Erythroblast (primary cell): ENCODE measurements at regions not wholly inside any gene's neighbourhood (a gene's known extent, or its start where the extent isn't known, plus 50 kb on each side); places are given as distances from the start of the nearest gene placed in this dataset.
"Not testable (repeated sequence)": the region's sequence is repeated elsewhere in the genome, so short reads cannot be mapped to it uniquely, and the experiment has no call there.

Experiments
- GATA1 ChIP-seq: IDR thresholded peaks from 2 replicates; pipeline ENCODE4 v1.6.1; 2011; ENCODE audit warnings: low read depth, mild to moderate bottlenecking, control low read depth, low read length, moderate library complexity
- POLR2A ChIP-seq: IDR thresholded peaks from 2 replicates; pipeline ENCODE4 v1.6.1; 2011; ENCODE audit warnings: mild to moderate bottlenecking, low read length

- not testable (repeated sequence) for TF ChIP-seq POLR2A, GATA1
These were observed 1556.0 kb downstream of the FOXD4L5 start for GRCh38 chr9:63729021-63729420.
